ENCODE measurements at regions not wholly inside any gene's neighbourhood (a gene's known extent, or its start where the extent isn't known, plus 50 kb on each side); places are given as distances from the start of the nearest gene placed in this dataset.

DNA sequence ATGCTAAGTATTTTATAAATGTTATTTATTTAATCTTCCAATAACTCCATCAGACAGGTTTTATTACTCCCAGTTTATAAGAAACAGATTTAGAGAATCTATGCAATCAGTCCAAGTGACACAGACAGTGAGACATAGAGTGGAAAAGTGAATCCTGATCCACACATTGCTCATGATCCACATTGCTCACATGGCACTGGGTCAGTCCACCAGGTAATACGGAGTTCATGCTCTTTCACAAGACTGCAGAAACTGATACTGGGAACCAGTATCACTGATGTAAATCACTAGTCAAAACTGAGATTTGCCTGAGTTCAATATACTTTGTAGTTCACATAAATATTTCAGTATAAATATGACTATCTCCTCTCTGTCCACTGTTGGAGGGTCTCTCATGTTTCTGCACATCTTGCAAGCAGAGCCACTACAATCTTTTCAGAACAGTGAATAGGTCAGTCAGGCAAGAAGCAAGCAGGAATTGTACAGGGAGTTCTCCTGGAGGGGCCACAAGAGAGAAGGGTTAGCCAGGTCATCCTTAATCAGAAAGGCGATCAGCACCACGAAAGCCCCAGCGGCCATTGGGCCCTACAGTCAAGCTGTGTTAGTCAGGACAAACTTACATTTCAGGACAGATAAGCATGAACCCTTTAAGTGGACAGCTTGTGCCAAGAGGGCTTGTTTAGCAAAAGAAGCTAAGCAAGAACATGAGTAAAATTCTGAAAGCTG is 275.4 kb upstream of the NR5A2 start:
- WGBS (ENCODE audit: insufficient coverage, insufficient replicate concordance, low lambda C conversion rate, missing lambda C conversion rate): 56% methylated on average over 4 of the region's 4 CpGs
- no peak overlapping the region for H3K4me2 ChIP-seq (ENCODE audit: control insufficient read depth, insufficient read depth)
- SMC1A ChIA-PET (ENCODE audit: uncharacterized antibody, unreplicated experiment): no interaction called here
- H3K36me3 ChIP-seq (ENCODE audit: control insufficient read depth in 2 of 2, insufficient read depth in 2 of 2, low read length in 1 of 2): no peaks in the 10 kb centered on the region
- no peaks in the 10 kb centered on the region for H3K79me2 ChIP-seq (ENCODE audit: control insufficient read depth, insufficient read depth, low read length)
- BruUV-seq (replicated peaks): no TSS peak
- POLR2A ChIA-PET: no interaction called here
- FAIRE-seq (no peak), DNase-seq (ENCODE audit: low read depth, low spot score) (no peak), ATAC-seq (no peak)
- H3K4me3 ChIP-seq: no peak overlapping the region
- no peaks in the 10 kb centered on the region for H4K20me1 ChIP-seq (ENCODE audit: control insufficient read depth, insufficient read depth)
- H3K4me1 ChIP-seq (ENCODE audit: control insufficient read depth, insufficient read depth, low read length): no peaks in the 10 kb centered on the region
- RAD21 ChIA-PET (ENCODE audit: unreplicated experiment): no interaction called here
- TF ChIP-seq KLF5 (IDR thresholded peaks at IDR 0.05; ENCODE audit: partially characterized antibody) (no peak), BMI1 (IDR thresholded peaks at IDR 0.05; ENCODE audit: borderline replicate concordance) (no peak), ZNF207 (IDR thresholded peaks at IDR 0.05; ENCODE audit: borderline replicate concordance) (no peak), BRCA1 (IDR thresholded peaks at IDR 0.05; ENCODE audit: low read depth, low read length) (no peak), BACH1 (IDR thresholded peaks at IDR 0.05; ENCODE audit: borderline replicate concordance) (no peak), KAT2A (conservative IDR thresholded peaks at IDR 0.05; ENCODE audit: control insufficient read depth, low read depth, low read length) (no peak), SMAD5 (IDR thresholded peaks at IDR 0.05; ENCODE audit: low read depth) (no peak), CEBPB (IDR thresholded peaks at IDR 0.05; ENCODE audit: borderline replicate concordance in 1 of 2, low read depth in 2 of 2, low read length in 2 of 2) (no peak), RFX5 (IDR thresholded peaks at IDR 0.05; ENCODE audit: low read depth, low read length) (no peak), SRF (IDR thresholded peaks at IDR 0.05; ENCODE audit: low read depth in 2 of 2, low read length in 2 of 2) (no peak), PML (IDR thresholded peaks at IDR 0.05; ENCODE audit: low read length) (no peak), NFYB (IDR thresholded peaks at IDR 0.05; ENCODE audit: insufficient read depth, low read depth, low read length) (no peak), WRNIP1 (IDR thresholded peaks at IDR 0.05; ENCODE audit: borderline replicate concordance, low read depth, low read length) (no peak), RAD21 (IDR thresholded peaks at IDR 0.05; ENCODE audit: insufficient read depth, low read depth, low read length) (no peak)
- TF ChIP-seq, protein P1, sequence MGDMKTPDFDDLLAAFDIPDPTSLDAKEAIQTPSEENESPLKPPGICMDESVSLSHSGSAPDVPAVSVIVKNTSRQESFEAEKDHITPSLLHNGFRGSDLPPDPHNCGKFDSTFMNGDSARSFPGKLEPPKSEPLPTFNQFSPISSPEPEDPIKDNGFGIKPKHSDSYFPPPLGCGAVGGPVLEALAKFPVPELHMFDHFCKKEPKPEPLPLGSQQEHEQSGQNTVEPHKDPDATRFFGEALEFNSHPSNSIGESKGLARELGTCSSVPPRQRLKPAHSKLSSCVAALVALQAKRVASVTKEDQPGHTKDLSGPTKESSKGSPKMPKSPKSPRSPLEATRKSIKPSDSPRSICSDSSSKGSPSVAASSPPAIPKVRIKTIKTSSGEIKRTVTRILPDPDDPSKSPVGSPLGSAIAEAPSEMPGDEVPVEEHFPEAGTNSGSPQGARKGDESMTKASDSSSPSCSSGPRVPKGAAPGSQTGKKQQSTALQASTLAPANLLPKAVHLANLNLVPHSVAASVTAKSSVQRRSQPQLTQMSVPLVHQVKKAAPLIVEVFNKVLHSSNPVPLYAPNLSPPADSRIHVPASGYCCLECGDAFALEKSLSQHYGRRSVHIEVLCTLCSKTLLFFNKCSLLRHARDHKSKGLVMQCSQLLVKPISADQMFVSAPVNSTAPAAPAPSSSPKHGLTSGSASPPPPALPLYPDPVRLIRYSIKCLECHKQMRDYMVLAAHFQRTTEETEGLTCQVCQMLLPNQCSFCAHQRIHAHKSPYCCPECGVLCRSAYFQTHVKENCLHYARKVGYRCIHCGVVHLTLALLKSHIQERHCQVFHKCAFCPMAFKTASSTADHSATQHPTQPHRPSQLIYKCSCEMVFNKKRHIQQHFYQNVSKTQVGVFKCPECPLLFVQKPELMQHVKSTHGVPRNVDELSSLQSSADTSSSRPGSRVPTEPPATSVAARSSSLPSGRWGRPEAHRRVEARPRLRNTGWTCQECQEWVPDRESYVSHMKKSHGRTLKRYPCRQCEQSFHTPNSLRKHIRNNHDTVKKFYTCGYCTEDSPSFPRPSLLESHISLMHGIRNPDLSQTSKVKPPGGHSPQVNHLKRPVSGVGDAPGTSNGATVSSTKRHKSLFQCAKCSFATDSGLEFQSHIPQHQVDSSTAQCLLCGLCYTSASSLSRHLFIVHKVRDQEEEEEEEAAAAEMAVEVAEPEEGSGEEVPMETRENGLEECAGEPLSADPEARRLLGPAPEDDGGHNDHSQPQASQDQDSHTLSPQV (IDR thresholded peaks at IDR 0.05): no peak
- TF ChIP-seq, protein P2, sequence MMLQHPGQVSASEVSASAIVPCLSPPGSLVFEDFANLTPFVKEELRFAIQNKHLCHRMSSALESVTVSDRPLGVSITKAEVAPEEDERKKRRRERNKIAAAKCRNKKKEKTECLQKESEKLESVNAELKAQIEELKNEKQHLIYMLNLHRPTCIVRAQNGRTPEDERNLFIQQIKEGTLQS (IDR thresholded peaks at IDR 0.05; ENCODE audit: borderline replicate concordance, extremely low read depth, low read depth, low read length): no peak
- H3K27me3 ChIP-seq (replicated peaks in 1 of 2; ENCODE audit: control insufficient read depth in 2 of 2, insufficient read depth in 2 of 2, low read length in 1 of 2): no peaks in the 10 kb centered on the region; a peak in 1 of 4 replicates
- H3K27ac ChIP-seq (ENCODE audit: control insufficient read depth, insufficient read depth): no peak overlapping the region
- H3K9ac ChIP-seq (ENCODE audit: control insufficient read depth, insufficient read depth, low read length): no peak overlapping the region
- intact Hi-C loops (cut with micrococcal nuclease; ENCODE audit: unreplicated experiment) (no loop called here), in situ Hi-C loops (cut with MboI) (no loop called here)
- H2AFZ ChIP-seq (ENCODE audit: control insufficient read depth, low read depth, low read length): no peak overlapping the region
- CTCF ChIA-PET: interaction anchor here (0.6 kb wide), 1 partner anchor 1410 kb away, joined by 3 read pairs; no protein-coding TSS in a partner anchor
- no peaks in the 10 kb centered on the region for H3K9me3 ChIP-seq (replicated peaks; ENCODE audit: control insufficient read depth, insufficient read depth, low read length)
